SK-N-SH (cell line): ENCODE measurements at regions not wholly inside any gene's neighbourhood (a gene's known extent, or its start where the extent isn't known, plus 50 kb on each side); places are given as distances from the start of the nearest gene placed in this dataset.

ENCODE experiments used
- CTCF ChIP-seq: fragments of 200-600 bp; sonication (generic); IDR thresholded peaks from 2 replicates; pipeline ENCODE4 v1.6.1; 2017; ENCODE audit warnings: antibody characterized with exemption, mild to moderate bottlenecking, moderate library complexity
- POLR2AphosphoS5 ChIP-seq: IDR thresholded peaks from 2 replicates; pipeline ENCODE4 v1.6.1; 2012; ENCODE audit warnings: low read depth, low read length
- TAF1 ChIP-seq: IDR thresholded peaks from 2 replicates; pipeline ENCODE4 v1.6.1; 2012; ENCODE audit warnings: low read depth, mild to moderate bottlenecking, low read length, moderate library complexity, borderline replicate concordance

- TF ChIP-seq CTCF (no peak), TAF1 (no peak), POLR2AphosphoS5 (no peak)
These were observed 73.2 kb upstream of the GATA5 start for GRCh38 chr20:62549029-62549428.
